MCF 10A (cell line): ENCODE measurements at regions not wholly inside any gene's neighbourhood (a gene's known extent, or its start where the extent isn't known, plus 50 kb on each side); places are given as distances from the start of the nearest gene placed in this dataset.

ENCODE experiments used
- BruUV-seq: library from RNA; stranded (reverse); fragments of 400-500 nt; replicated peaks from 2 replicates; lab custom pipeline; 2021; lab: Mats Ljungman, UMichigan
- CTCF ChIA-PET: fragments of 300-600 bp; sonication (Branson Sonifier 250); formaldehyde crosslinking; extraction: SDS; loops from one replicate; lab custom pipeline; 2021; ENCODE audit warnings: antibody characterized with exemption, inconsistent platforms; lab: Yijun Ruan, JAX
- POLR2A ChIA-PET: fragments of 300-600, 350-650 bp; sonication (Branson Sonifier 250); formaldehyde crosslinking; extraction: SDS; loops from one replicate; lab custom pipeline; 2020; ENCODE audit warnings: antibody characterized with exemption, inconsistent platforms; lab: Yijun Ruan, JAX
- DNase-seq: peaks from one replicate; pipeline ENCODE4 v3.0.0-alpha.2; 2018; ENCODE audit not compliant: unreplicated experiment
- H3K27ac Mint-ChIP-seq: one replicate; pipeline ENCODE4 v1.8.0; 2022; ENCODE audit warnings: mild to moderate bottlenecking, low read depth, mixed read lengths; ENCODE audit not compliant: unreplicated experiment
- H3K27me3 Mint-ChIP-seq: one replicate; pipeline ENCODE4 v1.8.0; 2022; ENCODE audit warnings: mixed read lengths; ENCODE audit not compliant: insufficient read depth, unreplicated experiment
- H3K36me3 Mint-ChIP-seq: one replicate; pipeline ENCODE4 v1.8.0; 2022; ENCODE audit warnings: mild to moderate bottlenecking, moderate library complexity, mixed read lengths; ENCODE audit not compliant: insufficient read depth, unreplicated experiment
- H3K4me1 Mint-ChIP-seq: one replicate; pipeline ENCODE4 v1.8.0; 2022; ENCODE audit warnings: mixed read lengths; ENCODE audit not compliant: insufficient read depth, unreplicated experiment
- H3K4me3 Mint-ChIP-seq: one replicate; pipeline ENCODE4 v1.8.0; 2022; ENCODE audit warnings: mild to moderate bottlenecking, moderate library complexity, mixed read lengths; ENCODE audit not compliant: unreplicated experiment
- H3K9me3 Mint-ChIP-seq: one replicate; pipeline ENCODE4 v1.8.0; 2022; ENCODE audit warnings: mixed read lengths; ENCODE audit not compliant: unreplicated experiment
- CTCF ChIP-seq: fragments of 200-600 bp; IDR thresholded peaks from one replicate; pipeline ENCODE4 v1.8.0; 2022; ENCODE audit warnings: antibody characterized with exemption, mild to moderate bottlenecking; ENCODE audit not compliant: unreplicated experiment
- intact Hi-C: fragments of 100-400 bp; cut with micrococcal nuclease; formaldehyde crosslinking; loops from 2 replicates; pipeline ENCODE4 v1.14.1; 2022

DNA sequence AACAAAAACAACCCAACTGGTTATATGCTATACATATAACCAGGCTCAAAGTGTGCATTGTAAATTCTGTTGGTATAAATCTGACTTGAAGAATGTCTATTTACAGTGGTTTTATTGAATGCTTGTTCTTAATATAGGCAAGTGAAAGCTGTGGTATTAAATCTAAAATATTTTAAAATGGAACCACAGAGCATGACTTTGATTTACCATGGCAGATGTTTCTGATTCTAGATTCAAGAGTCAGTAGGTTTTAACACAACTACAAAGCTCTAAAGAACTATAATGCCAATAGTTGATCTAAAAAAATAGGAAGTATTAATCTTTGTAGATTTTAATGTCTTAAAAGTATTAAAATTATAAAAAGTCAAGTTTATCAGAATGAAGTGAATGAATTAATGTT, 141.9 kb upstream of the PLSCR5 start:
- POLR2A ChIA-PET = no interaction called here
- no peak for TF ChIP-seq CTCF
- DNase-seq = no peak
- CTCF ChIA-PET = interaction anchor here (0.6 to 2.0 kb wide), 4 partner anchors 445 to 1258 kb away, joined by 3 to 8 read pairs (median 3); no protein-coding TSS in a partner anchor
- H3K4me1 Mint-ChIP-seq = no peaks in the 10 kb centered on the region
- H3K9me3 Mint-ChIP-seq = no peaks in the 10 kb centered on the region
- H3K27me3 Mint-ChIP-seq = peaks cover 23% of the 10 kb centered on the region
- no peak overlapping the region for H3K4me3 Mint-ChIP-seq
- no peaks in the 10 kb centered on the region for H3K36me3 Mint-ChIP-seq
- BruUV-seq = no TSS peak
- intact Hi-C loops = no loop called here
- H3K27ac Mint-ChIP-seq = no peak overlapping the region

DNA sequence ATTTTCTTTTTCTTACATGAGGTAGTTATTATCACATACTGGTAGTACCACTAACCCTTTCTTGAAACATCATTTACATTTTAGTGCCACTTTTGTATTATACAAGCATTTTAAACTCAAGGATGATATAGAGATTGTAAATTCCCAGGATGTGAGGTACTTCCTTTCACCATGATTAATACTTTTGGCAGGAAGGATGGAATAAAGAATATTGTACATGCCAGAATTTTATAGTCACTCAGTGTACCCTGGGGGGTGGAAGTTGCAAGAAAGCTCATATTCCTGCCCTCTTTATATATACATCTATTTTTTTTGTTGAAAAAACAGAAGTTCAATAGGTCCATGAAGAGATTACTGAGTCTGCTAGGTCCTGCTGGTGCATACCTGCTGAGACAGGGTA, 141.0 kb upstream of the PLSCR5 start:
- Mint-ChIP-seq H3K27me3 (peaks cover 14% of the 10 kb centered on the region), H3K36me3 (no peaks in the 10 kb centered on the region), H3K4me1 (no peaks in the 10 kb centered on the region), H3K4me3 (no peak overlapping the region), H3K9me3 (no peaks in the 10 kb centered on the region), H3K27ac (no peak overlapping the region)
- intact Hi-C loops = no loop called here
- CTCF ChIA-PET = interaction anchor here (0.6 to 2.0 kb wide), 3 partner anchors 105 to 588 kb away, joined by 3 to 8 read pairs (median 3); no protein-coding TSS in a partner anchor
- POLR2A ChIA-PET = no interaction called here
- no peak for DNase-seq
- no TSS peak for BruUV-seq
- TF ChIP-seq CTCF = no peak

DNA sequence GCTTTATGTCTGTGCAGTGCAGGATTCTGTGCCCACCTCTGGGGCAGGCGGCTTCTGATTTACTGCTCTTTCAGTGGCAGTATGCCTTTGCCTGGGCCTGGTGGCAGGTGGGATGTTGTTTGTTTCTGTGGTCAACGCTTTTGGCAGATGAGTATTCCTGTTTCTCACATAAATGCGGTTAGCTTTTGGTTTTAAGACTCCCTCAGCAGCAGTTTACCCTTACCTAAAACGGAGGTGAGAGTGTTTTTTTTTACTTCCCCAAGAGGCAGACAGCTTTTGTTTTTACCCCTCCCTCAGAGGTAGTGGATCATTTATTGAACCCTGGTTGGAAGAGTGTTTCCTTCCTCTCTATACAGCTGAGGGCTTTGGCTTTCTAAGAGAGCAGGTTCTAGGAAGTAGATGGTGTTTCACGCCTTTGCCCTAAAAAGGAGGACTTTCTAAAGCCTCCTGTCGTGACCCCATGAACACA, 134.1 kb upstream of the PLSCR5 start:
- no peak overlapping the region for H3K27ac Mint-ChIP-seq
- POLR2A ChIA-PET = no interaction called here
- BruUV-seq = no TSS peak
- H3K9me3 Mint-ChIP-seq = no peaks in the 10 kb centered on the region
- no peaks in the 10 kb centered on the region for H3K4me1 Mint-ChIP-seq
- no peak for DNase-seq
- CTCF ChIA-PET = no interaction called here
- no peak for TF ChIP-seq CTCF
- intact Hi-C loops = no loop called here
- no peak overlapping the region for H3K4me3 Mint-ChIP-seq
- H3K36me3 Mint-ChIP-seq = no peaks in the 10 kb centered on the region
- peaks cover 19% of the 10 kb centered on the region for H3K27me3 Mint-ChIP-seq

DNA sequence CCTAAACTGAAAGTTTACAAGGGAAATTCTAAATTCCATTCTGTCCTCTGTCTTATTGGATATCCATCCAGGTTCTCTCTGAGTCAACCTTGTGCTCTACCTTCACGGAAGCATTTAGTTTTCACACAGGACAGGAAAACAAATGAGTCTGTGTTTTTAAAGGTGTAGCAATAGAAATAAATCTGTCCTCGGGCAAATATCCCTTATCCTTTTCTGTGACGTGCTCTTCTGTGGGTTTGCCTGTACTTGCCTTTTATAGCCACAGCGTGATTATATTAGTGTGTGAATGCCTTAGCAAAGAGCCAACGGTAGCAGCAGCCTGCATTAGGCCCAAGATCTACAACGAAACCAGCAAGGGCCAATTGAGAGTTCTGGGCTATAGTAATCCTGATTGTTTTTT, 127.2 kb upstream of the PLSCR5 start:
- ChIA-PET CTCF (no interaction called here), POLR2A (no interaction called here)
- DNase-seq = no peak
- no peak for TF ChIP-seq CTCF
- no peak overlapping the region for H3K27ac Mint-ChIP-seq
- intact Hi-C loops = no loop called here
- H3K9me3 Mint-ChIP-seq = no peaks in the 10 kb centered on the region
- no peak overlapping the region for H3K4me3 Mint-ChIP-seq
- no peaks in the 10 kb centered on the region for H3K36me3 Mint-ChIP-seq
- H3K27me3 Mint-ChIP-seq = peaks cover 14% of the 10 kb centered on the region
- BruUV-seq = no TSS peak
- no peaks in the 10 kb centered on the region for H3K4me1 Mint-ChIP-seq
